ENCODE measurements at regions not wholly inside any gene's neighbourhood (a gene's known extent, or its start where the extent isn't known, plus 50 kb on each side); places are given as distances from the start of the nearest gene placed in this dataset.

GRCh38 chr1:70666381-70667140, 255.5 kb downstream of the CTH start:
- Histone ChIP-seq H3K79me2 (ENCODE audit: insufficient read depth, low read length) (no peaks in the 10 kb centered on the region), H3K9me3 (ENCODE audit: control insufficient read depth in 1 of 2, insufficient read depth in 1 of 2, low read depth in 1 of 2, low read length in 2 of 2) (no peaks in the 10 kb centered on the region), H3K4me1 (ENCODE audit: control insufficient read depth in 1 of 2, insufficient read depth in 2 of 2, low read length in 2 of 2) (no peaks in the 10 kb centered on the region), H3K9ac (ENCODE audit: low read length) (no peak overlapping the region), H3K4me2 (ENCODE audit: low read length) (no peak overlapping the region), H3K27me3 (ENCODE audit: insufficient read depth, low read length) (peaks cover 15% of the 10 kb centered on the region), H4K20me1 (ENCODE audit: insufficient read depth) (no peaks in the 10 kb centered on the region), H2AFZ (ENCODE audit: low read depth, low read length, poor library complexity, severe bottlenecking) (no peak overlapping the region), H3K27ac (ENCODE audit: low read depth, low read length) (no peak overlapping the region), H3K9me2 (ENCODE audit: insufficient read depth) (no peaks in the 10 kb centered on the region), H3K36me3 (ENCODE audit: control insufficient read depth in 1 of 2, insufficient read depth in 2 of 2, low read length in 2 of 2) (no peaks in the 10 kb centered on the region), H3K4me3 (replicated peaks in 1 of 2; ENCODE audit: low read depth in 1 of 2, low read length in 2 of 2) (no peak overlapping the region)
- intact Hi-C loops (cut with micrococcal nuclease): no loop called here
- no peak for DNase-seq (ENCODE audit: low read depth, low spot score)
- ATAC-seq: no peak
- CTCF ChIA-PET: no interaction called here
- RAD21 ChIA-PET (ENCODE audit: low non-redundant PET in 1 of 2, low total read pairs in 2 of 2, uncharacterized antibody in 2 of 2, unreplicated experiment in 2 of 2): no interaction called here
- POLR2A ChIA-PET: no interaction called here
- TF ChIP-seq ZFX (IDR thresholded peaks at IDR 0.05): no peak
- TF ChIP-seq EGR1 (IDR thresholded peaks at IDR 0.05; ENCODE audit: low read depth): no peak
- no peak for TF ChIP-seq ZBTB33 (IDR thresholded peaks at IDR 0.05; ENCODE audit: extremely low read depth, insufficient replicate concordance, low read length)
- TF ChIP-seq TCF7L2 (IDR thresholded peaks at IDR 0.05; ENCODE audit: borderline replicate concordance, extremely low read depth, insufficient read depth, insufficient read length): no peak
- no peak for TF ChIP-seq RAD21 (IDR thresholded peaks at IDR 0.05; ENCODE audit: low read depth)
- no peak for TF ChIP-seq EZH2phosphoT487 (IDR thresholded peaks at IDR 0.05; ENCODE audit: borderline replicate concordance)
- no peak for TF ChIP-seq JUND (IDR thresholded peaks at IDR 0.05)
- no peak for TF ChIP-seq SIN3A (IDR thresholded peaks at IDR 0.05; ENCODE audit: low read depth)
- no peak for TF ChIP-seq ATF3 (IDR thresholded peaks at IDR 0.05)
- no peak for TF ChIP-seq ELF1 (IDR thresholded peaks at IDR 0.05; ENCODE audit: borderline replicate concordance, low read depth)
- TF ChIP-seq CEBPB (IDR thresholded peaks at IDR 0.05; ENCODE audit: low read depth): no peak
- no peak for TF ChIP-seq REST (IDR thresholded peaks at IDR 0.05; ENCODE audit: low read depth)
- TF ChIP-seq ZNF274 (IDR thresholded peaks at IDR 0.05; ENCODE audit: low read depth, low read length): no peak
- BruUV-seq (replicated peaks): no TSS peak

Measured in HCT116 (cell line).